Epithelial cell of proximal tubule (primary cell): ENCODE measurements at regions not wholly inside any gene's neighbourhood (a gene's known extent, or its start where the extent isn't known, plus 50 kb on each side); places are given as distances from the start of the nearest gene placed in this dataset.

Experiments used
- DNase-seq: peaks from one replicate; pipeline ENCODE4 v3.0.0-alpha.2; 2011; ENCODE audit warnings: low read depth
- H3K4me3 ChIP-seq: 2 replicates; pipeline ENCODE4 v1.5.1; 2011; ENCODE audit warnings: low read depth, mild to moderate bottlenecking, low read length
- CTCF ChIP-seq: conservative IDR thresholded peaks from 2 replicates; pipeline ENCODE4 v1.5.1; 2012; ENCODE audit warnings: low read depth, mild to moderate bottlenecking, low read length

- H3K4me3 ChIP-seq = no peak overlapping the region
- no peak for DNase-seq
- TF ChIP-seq CTCF = no peak
Observed at GRCh38 chr14:57073986-57074385, 194.7 kb downstream of the EXOC5 start.

GRCh38 chr14:57071639-57072038, 197.1 kb downstream of the EXOC5 start:
- no peak for DNase-seq
- no peak for TF ChIP-seq CTCF
- no peak overlapping the region for H3K4me3 ChIP-seq

GRCh38 chr14:57069702-57070101, 199.0 kb downstream of the EXOC5 start:
- no peak overlapping the region for H3K4me3 ChIP-seq
- DNase-seq = no peak
- no peak for TF ChIP-seq CTCF

GRCh38 chr14:57068511-57068910, 200.2 kb downstream of the EXOC5 start:
- DNase-seq = no peak
- no peak overlapping the region for H3K4me3 ChIP-seq
- no peak for TF ChIP-seq CTCF

DNA sequence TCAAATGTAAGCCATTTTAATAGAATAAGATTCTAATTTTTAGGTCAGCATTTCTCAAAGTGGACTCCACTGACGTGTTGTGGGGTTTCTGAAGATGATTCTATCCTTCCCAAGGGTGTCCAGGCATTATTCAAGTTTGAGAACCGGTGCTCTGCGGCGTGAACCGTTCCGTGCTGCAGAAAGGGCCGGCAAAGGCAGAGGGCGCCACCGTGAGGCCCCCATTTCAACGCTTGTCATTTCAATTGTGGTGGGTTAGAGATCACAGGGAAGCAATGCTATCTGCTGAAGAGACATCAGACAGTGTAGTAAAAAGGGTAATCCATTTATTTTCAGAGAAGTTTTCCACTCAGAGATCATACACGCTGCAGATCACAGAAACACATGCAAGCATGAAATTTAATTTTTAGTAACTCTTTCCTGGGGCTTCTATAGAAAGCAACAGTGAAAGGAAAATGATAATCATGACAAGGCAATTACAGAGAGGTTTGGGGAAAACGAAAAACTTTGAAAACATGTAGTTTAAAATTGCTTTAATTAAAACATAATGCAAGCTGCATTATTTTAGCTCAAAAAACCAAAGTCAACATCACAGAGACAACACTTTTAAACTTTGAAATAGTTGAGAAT, 201.7 kb downstream of the EXOC5 start:
- TF ChIP-seq CTCF = peak; percentile 85
- H3K4me3 ChIP-seq = no peak overlapping the region
- DNase-seq = no peak

DNA sequence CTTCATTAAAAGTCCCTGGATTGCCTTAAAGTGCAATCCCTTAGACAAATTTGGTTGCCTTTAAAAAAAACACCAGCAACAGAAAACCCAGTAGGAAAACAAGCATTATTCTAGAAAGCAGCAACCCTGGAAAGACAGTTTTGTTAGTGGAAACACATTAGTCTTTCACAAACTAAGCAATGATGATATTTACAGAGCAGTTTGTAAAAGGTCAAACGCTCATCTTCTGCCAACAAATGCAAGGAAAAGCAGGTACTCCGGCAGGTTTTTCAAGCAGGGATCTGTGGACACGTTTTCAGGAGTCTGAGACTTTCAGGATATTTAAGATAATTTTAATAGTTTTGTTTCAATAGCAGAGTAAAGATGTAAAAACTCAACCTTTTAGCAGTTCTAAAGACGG, 202.2 kb downstream of the EXOC5 start:
- no peak for DNase-seq
- H3K4me3 ChIP-seq = no peak overlapping the region
- no peak for TF ChIP-seq CTCF

DNA sequence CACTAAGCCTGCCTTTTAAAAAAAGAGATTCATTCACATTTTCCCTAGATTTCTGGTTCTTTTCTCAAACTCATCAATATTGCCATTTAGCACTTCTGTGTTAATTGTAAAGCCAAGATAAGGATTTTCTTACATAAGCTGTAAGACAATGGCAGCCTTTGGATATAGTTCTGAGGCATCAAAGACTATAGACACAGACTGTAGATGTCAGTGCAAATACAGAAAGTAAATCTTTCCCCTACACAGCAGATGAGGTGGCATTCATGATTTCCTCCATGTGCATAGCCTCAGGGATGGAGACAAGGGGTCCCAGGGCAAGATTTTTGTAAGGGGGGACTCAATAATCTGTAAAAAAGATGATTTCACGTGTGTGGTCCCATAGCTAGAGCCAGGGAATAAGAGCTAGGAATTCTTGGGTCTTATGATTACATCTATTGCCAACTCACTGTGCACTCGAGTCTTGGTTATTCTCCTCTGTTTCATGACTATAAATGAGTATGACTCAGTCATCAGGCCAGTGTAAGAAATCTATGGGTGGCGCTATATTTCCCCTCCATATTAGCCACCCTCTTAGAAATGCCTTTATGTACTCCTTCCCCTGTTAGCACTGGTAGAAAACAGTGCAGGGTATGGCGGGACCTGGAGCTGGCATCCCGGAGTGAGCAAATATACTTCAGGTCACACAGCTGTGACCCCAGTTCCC, 207.5 kb downstream of the EXOC5 start:
- DNase-seq = no peak
- no peak overlapping the region for H3K4me3 ChIP-seq
- no peak for TF ChIP-seq CTCF
